Endodermal cell (in vitro differentiated cells): ENCODE measurements at regions not wholly inside any gene's neighbourhood (a gene's known extent, or its start where the extent isn't known, plus 50 kb on each side); places are given as distances from the start of the nearest gene placed in this dataset.

Source experiments
- DNase-seq: peaks from one replicate; pipeline ENCODE4 v3.0.0-alpha.2; 2017
- H3K27ac ChIP-seq: 2 replicates; pipeline ENCODE4 v1.5.1; 2013; ENCODE audit warnings: mild to moderate bottlenecking, low read depth, low read length, moderate library complexity
- H3K27me3 ChIP-seq: 2 replicates; pipeline ENCODE4 v1.6.1; 2013; ENCODE audit warnings: mild to moderate bottlenecking, low read length, moderate library complexity; ENCODE audit not compliant: insufficient read depth, control insufficient read depth, poor library complexity, severe bottlenecking
- H3K36me3 ChIP-seq: 2 replicates; pipeline ENCODE4 v1.7.0; 2013; ENCODE audit warnings: mild to moderate bottlenecking, low read length, moderate library complexity; ENCODE audit not compliant: control insufficient read depth, insufficient read depth
- H3K4me1 ChIP-seq: one replicate; pipeline ENCODE4 v1.7.0; 2013; ENCODE audit warnings: low read length; ENCODE audit not compliant: control insufficient read depth, insufficient read depth
- H3K4me3 ChIP-seq: 2 replicates; pipeline ENCODE4 v1.5.1; 2013; ENCODE audit warnings: mild to moderate bottlenecking, low read length, moderate library complexity
- H3K9ac ChIP-seq: 2 replicates; pipeline ENCODE4 v1.6.1; 2013; ENCODE audit warnings: mild to moderate bottlenecking, low read length, moderate library complexity; ENCODE audit not compliant: poor library complexity, severe bottlenecking; ENCODE audit errors: extremely low read depth
- H3K9me3 ChIP-seq: 2 replicates; pipeline ENCODE4 v1.6.1; 2013; ENCODE audit warnings: mild to moderate bottlenecking, low read length, moderate library complexity; ENCODE audit not compliant: control insufficient read depth
- H3K27ac Mint-ChIP-seq: 2 replicates; pipeline ENCODE4 v1.8.0; 2020; ENCODE audit warnings: mixed read lengths
- H3K27me3 Mint-ChIP-seq: 2 replicates; pipeline ENCODE4 v1.8.0; 2021; ENCODE audit warnings: mild to moderate bottlenecking, mixed read lengths; ENCODE audit not compliant: insufficient read depth
- H3K36me3 Mint-ChIP-seq: 2 replicates; pipeline ENCODE4 v1.8.0; 2020; ENCODE audit warnings: low read depth, mixed read lengths
- H3K4me1 Mint-ChIP-seq: 2 replicates; pipeline ENCODE4 v1.8.0; 2020; ENCODE audit warnings: mixed read lengths
- H3K4me3 Mint-ChIP-seq: 2 replicates; pipeline ENCODE4 v1.8.0; 2020; ENCODE audit warnings: mild to moderate bottlenecking, moderate library complexity, mixed read lengths
- H3K9me3 Mint-ChIP-seq: 2 replicates; pipeline ENCODE4 v1.8.0; 2020; ENCODE audit warnings: mild to moderate bottlenecking, mixed read lengths
- CTCF ChIP-seq: fragments of 200-600 bp; sonication (generic); conservative IDR thresholded peaks from 2 replicates; pipeline ENCODE4 v1.5.0; 2021; ENCODE audit warnings: antibody characterized with exemption, mild to moderate bottlenecking
- WGBS, 2 experiments: methylation state at CpG; one replicate each; pipeline versions ENCODE4 v1.1.5 to v1.1.7; 2013; ENCODE audit warnings: missing lambda C conversion rate in 2 of 2, mixed read lengths in 1 of 2; ENCODE audit not compliant: insufficient coverage in 1 of 2, insufficient read length in 1 of 2; 5-methylcytosine and 5-hydroxymethylcytosine counted together

DNA sequence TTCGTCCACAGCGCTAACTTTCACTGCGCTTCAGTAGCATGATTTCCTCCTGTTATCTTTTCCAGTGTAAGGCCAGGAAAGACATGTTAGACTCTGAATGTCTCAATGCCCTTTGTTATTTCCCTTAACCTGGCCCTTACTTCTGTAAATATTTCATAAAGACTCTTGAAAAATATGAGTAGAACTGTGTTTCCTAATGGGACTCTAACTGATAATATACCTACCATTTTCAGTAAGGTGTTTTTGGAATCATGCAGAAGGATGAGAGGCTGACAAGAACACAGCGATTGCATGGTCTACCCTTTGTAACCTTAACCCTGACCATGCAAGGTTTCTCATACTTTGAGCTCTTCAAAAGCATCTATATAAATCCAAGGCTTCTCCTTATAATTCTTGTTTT lies 550.1 kb downstream of the SLITRK6 start:
- Mint-ChIP-seq H3K36me3 (no peaks in the 10 kb centered on the region), H3K4me3 (no peak overlapping the region), H3K27ac (no peak overlapping the region), H3K4me1 (no peaks in the 10 kb centered on the region), H3K9me3 (peaks cover 13% of the 10 kb centered on the region), H3K27me3 (no peaks in the 10 kb centered on the region)
- WGBS, 2 experiments = 97 to 99% methylated on average over 4 of the region's 4 CpGs
- Histone ChIP-seq H3K36me3 (no peaks in the 10 kb centered on the region), H3K27ac (no peak overlapping the region), H3K27me3 (no peaks in the 10 kb centered on the region), H3K4me1 (no peaks in the 10 kb centered on the region), H3K4me3 (no peak overlapping the region), H3K9me3 (no peaks in the 10 kb centered on the region), H3K9ac (no peak overlapping the region)
- TF ChIP-seq CTCF = no peak
- DNase-seq = no peak

GRCh38 chr13:85247780-85248179 lies 551.4 kb downstream of the SLITRK6 start:
- H3K4me1 Mint-ChIP-seq = no peaks in the 10 kb centered on the region
- no peaks in the 10 kb centered on the region for H3K27me3 Mint-ChIP-seq
- no peak overlapping the region for H3K27ac Mint-ChIP-seq
- no peak overlapping the region for H3K4me3 Mint-ChIP-seq
- no peaks in the 10 kb centered on the region for H3K9me3 ChIP-seq
- no peak overlapping the region for H3K4me3 ChIP-seq
- no peak for DNase-seq
- H3K36me3 Mint-ChIP-seq = no peaks in the 10 kb centered on the region
- peaks cover 5% of the 10 kb centered on the region for H3K9me3 Mint-ChIP-seq
- 87% methylated on average over 3 of the region's 3 CpGs; no CpG with 5 or more reads in 1 of the 2 experiments for WGBS, 2 experiments
- H3K4me1 ChIP-seq = no peaks in the 10 kb centered on the region
- no peak overlapping the region for H3K27ac ChIP-seq
- H3K27me3 ChIP-seq = no peaks in the 10 kb centered on the region
- H3K36me3 ChIP-seq = no peaks in the 10 kb centered on the region
- TF ChIP-seq CTCF = no peak
- H3K9ac ChIP-seq = no peak overlapping the region

GRCh38 chr13:85243831-85244230 lies 555.4 kb downstream of the SLITRK6 start:
- Mint-ChIP-seq H3K4me1 (no peaks in the 10 kb centered on the region), H3K27ac (no peak overlapping the region), H3K36me3 (no peaks in the 10 kb centered on the region), H3K4me3 (no peak overlapping the region), H3K9me3 (no peaks in the 10 kb centered on the region), H3K27me3 (no peaks in the 10 kb centered on the region)
- H3K9me3 ChIP-seq = no peaks in the 10 kb centered on the region
- no peak overlapping the region for H3K4me3 ChIP-seq
- no peaks in the 10 kb centered on the region for H3K27me3 ChIP-seq
- no peak for DNase-seq
- no peak overlapping the region for H3K9ac ChIP-seq
- TF ChIP-seq CTCF = no peak
- no peaks in the 10 kb centered on the region for H3K36me3 ChIP-seq
- WGBS, 2 experiments = 94 to 100% methylated on average over 1 to 2 of the region's 2 CpGs
- H3K4me1 ChIP-seq = no peaks in the 10 kb centered on the region
- H3K27ac ChIP-seq = no peak overlapping the region
